ENCODE measurements at regions not wholly inside any gene's neighbourhood (a gene's known extent, or its start where the extent isn't known, plus 50 kb on each side); places are given as distances from the start of the nearest gene placed in this dataset.

- no peak for DNase-seq
These were observed 304.1 kb upstream of the NR5A2 start for GRCh38 chr1:199723250-199723956.

- no peak for DNase-seq
These were observed 303.5 kb upstream of the NR5A2 start for GRCh38 chr1:199724049-199724448.

DNA sequence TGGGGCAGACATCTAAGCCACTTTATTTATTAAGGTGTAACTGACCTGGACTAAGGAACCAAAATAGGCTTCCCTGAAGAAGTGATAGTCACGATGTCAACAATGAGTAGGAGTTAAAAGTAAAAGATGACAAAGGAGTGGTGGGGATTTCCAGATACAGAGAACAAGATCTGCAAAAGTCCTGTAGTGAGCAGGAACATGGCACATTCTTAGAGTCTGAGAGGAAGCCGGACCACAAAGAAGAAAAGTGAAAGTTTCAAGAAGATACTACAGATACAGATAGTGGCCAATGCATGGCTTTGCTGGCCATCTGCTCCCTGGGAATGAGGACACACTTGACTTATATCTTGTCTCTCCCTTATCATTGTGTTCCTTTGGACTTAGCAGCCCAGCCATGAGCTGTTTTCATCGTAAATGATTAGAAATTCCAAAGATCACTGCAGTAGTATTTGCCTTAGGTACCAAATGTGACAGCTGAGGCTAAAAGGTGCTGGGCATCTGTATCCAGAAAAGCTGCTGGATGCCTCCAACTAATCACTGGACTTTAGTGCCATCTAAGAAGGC lies 302.4 kb upstream of the NR5A2 start:
- no peak for DNase-seq

GRCh38 chr1:199727682-199728081 lies 299.8 kb upstream of the NR5A2 start:
- no peak for DNase-seq

- DNase-seq, result no peak
These were observed 299.2 kb upstream of the NR5A2 start for GRCh38 chr1:199728345-199728744.

- no peak for DNase-seq
These were observed 294.4 kb upstream of the NR5A2 start for GRCh38 chr1:199733125-199733524.

DNA sequence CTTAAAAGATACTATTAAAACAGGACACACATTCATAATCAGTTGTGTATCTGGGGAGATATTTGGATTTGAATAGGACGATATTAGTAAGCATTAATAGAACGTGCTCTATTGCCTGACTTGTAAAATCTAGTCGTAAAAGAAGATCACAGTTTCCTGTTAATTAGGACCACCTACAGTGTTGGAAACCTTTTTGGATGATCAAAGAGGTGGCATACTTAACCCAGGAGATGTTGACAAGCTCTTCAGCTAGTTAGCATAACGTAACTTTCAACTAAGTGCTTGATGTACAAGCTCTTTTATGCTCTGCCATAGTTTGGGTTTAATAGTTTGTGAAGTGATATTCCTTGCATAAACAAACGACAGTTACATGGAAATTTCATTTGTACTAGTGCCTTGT lies 293.3 kb upstream of the NR5A2 start:
- DNase-seq, result no peak

DNA sequence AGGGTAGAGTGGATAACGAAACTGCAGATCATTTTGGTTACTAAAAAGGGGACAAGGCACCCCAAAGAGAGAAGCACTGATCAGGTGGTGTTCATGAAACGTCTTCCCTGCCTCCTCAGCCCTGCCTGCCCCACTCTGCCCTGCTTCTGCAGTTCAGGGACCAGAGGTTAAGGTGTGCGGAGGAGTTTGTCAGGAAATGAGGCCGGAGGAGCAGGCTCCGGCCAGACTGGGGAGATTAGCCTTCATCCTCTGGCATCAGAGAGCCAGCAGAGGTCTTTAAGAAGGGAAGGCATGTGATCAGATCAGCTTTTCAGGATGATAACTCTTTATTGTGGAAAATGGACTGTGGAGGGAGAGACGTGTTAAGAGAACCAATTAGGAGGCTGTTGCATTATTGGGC lies 291.9 kb upstream of the NR5A2 start:
- DNase-seq, result no peak

GRCh38 chr1:199736646-199737045 lies 290.9 kb upstream of the NR5A2 start:
- DNase-seq, result no peak

DNA sequence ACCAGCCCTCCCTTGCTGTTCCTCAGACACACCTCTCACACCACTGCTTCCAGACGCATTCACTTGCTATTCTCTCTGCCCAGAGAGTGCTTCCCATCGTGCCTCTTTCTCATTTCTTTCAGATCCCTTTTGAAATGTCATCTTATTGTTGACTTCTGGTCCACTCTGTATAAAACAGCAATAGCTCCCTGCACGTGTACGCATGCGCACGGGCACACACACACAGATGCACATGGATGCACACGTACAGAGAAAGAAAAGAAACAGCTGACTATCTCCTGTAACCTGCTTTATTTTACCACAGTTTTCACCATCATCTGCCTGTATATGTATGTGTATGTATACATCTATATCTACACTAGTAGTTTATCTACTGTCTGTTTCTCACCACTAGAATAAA lies 285.9 kb upstream of the NR5A2 start:
- no peak for DNase-seq

GRCh38 chr1:199742547-199742946 lies 285.0 kb upstream of the NR5A2 start:
- DNase-seq, result no peak

DNA sequence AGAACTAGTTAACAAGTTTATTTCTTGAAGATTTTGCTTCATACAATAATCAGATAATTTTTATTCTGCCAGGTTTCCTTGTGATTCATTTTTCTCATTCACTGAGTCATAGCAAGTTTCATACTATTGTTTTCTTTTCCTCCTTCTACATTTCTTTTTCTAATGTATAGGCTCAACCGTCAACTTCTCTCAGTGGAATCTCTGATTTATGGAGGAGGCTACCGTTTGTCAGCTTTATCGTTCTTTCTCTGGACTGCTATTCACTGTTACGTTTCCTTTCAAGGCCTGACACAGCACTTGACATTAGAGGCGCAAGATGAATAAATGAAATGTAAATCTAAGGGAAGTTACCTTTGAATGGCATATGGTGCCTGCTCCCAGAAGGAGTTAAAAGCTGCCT lies 284.3 kb upstream of the NR5A2 start:
- DNase-seq, result no peak

DNA sequence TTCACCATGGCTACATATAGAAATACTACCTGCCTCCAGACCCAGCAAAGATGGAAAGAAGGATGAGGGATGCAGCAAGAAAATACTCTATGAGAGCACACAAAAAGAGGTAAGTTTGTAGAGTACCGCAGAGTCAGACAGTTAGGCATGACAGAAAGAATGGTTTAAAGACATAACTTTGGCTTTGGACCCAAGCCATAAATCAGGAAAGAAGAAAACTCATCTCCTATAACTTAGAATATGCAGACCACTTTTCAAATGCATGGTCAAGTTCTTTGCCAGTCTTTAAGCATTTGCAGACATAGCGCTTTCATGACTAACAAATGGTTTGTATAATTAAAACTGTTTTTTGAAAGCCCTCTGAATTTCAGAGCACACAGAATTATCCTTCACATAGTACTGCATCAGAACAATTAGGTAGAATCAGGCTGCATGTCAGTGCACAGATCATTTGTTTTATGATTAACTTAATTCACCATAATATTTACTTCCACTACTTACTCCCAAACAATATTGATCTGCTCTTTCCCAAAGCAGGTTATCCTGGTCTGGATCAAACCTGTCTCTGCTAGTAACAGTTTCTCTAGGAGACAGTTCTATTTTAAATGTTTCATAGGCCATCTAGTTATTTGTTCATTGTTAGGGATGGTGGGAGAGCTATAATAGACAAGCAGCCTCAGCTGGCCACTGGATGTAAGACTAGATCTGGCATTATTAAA lies 280.7 kb upstream of the NR5A2 start:
- no peak for DNase-seq

- DNase-seq, result no peak
These were observed 279.5 kb upstream of the NR5A2 start for GRCh38 chr1:199747984-199748383.

DNA sequence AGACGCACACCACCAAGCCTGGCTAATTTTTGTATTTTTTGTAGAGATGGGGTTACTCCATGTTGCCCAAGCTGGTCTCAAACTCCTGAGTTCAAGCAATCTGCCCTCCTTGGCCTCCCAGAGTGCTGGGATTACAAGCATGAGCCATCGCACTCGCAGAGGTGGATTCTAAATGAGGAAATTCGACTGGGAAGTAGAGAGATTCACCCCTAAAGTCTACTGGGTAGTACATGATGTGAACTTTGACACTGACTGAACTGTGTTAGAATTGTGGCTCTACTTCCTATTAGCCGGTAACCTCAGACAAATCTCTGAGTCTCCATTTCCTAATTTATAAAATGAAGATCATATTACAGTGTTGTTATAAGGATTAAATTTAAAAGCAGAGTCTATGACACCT lies 276.0 kb upstream of the NR5A2 start:
- no peak for DNase-seq

- DNase-seq, result no peak
These were observed 275.4 kb upstream of the NR5A2 start for GRCh38 chr1:199751962-199752687.

- no peak for DNase-seq
These were observed 274.9 kb upstream of the NR5A2 start for GRCh38 chr1:199752688-199753027.

GRCh38 chr1:199753513-199753912 lies 274.0 kb upstream of the NR5A2 start:
- DNase-seq, result no peak

DNA sequence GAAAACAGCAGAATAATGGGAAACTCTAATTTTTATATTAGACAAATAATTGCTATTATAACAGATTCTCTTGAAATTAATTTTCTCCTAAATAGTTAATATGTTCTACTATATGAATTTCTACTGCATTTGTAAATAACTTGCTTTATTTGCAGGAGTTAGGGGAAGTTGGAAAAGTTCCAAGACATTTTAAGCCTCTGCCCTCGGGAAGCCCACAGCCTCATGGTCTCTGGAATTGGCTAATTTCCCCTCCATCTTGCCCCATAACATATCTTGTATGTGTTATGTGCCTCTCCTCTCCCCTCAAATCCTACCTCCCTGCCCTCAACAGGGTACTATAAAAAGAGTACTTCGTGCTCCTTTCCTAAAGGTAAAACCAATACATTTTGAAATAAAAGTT lies 271.4 kb upstream of the NR5A2 start:
- no peak for DNase-seq

DNA sequence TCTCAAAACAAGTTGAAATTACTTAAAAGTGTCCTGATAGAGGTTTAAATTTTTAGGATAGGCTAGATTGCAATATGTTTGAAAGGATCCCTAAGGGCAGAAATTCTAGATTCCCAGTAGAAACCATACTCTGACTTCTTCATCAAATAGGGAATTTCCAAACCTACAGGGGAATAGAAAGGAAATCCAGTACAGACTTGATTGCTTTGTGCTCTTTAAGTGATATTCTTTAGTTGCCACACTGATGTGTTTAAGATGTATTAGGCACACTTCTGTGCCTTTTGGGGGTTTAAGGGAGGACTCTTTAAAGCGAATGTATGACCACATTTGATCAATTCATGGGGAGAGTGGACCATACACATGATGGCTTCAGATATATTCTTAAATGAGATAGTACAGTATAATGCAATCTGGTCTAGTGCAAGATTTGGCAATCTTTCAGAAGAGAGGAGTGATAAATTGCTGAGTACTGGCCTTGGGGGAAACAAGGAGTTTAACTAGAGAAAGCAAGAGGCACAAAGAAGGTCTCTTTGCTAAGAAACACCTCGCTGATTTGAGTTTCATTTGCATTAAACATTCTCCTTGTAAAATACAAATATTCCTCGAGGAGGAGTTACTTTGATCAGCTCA lies 268.8 kb upstream of the NR5A2 start:
- DNase-seq, result no peak

- no peak for DNase-seq
These were observed 268.2 kb upstream of the NR5A2 start for GRCh38 chr1:199759268-199759730.

- DNase-seq, result no peak
These were observed 264.9 kb upstream of the NR5A2 start for GRCh38 chr1:199762572-199762971.

- DNase-seq, result no peak
These were observed 261.2 kb upstream of the NR5A2 start for GRCh38 chr1:199766218-199766792.
